Ascending aorta (tissue), 2 donors: ENCODE measurements at regions not wholly inside any gene's neighbourhood (a gene's known extent, or its start where the extent isn't known, plus 50 kb on each side); places are given as distances from the start of the nearest gene placed in this dataset.

Experiments used
- DNase-seq, 2 donors: peaks; one replicate each; pipeline ENCODE4 v3.0.0-alpha.2; 2019; ENCODE audit warnings: low spot score in 2 of 2
- H3K27ac ChIP-seq, 2 donors: fragments of 200-600 bp; sonication (generic); one replicate each; pipeline ENCODE4 v1.5.1; 2016 to 2017; ENCODE audit warnings: mild to moderate bottlenecking in 1 of 2
- H3K27me3 ChIP-seq: fragments of 200-600 bp; sonication (generic); one replicate; pipeline ENCODE4 v1.5.1; 2017
- H3K36me3 ChIP-seq, 2 donors: fragments of 200-600 bp; sonication (generic); one replicate each; pipeline ENCODE4 v1.5.1; 2016
- H3K4me1 ChIP-seq, 2 donors: fragments of 200-600 bp; sonication (generic); one replicate each; pipeline ENCODE4 v1.5.1; 2016 to 2017; ENCODE audit warnings: mild to moderate bottlenecking in 1 of 2
- H3K4me3 ChIP-seq, 2 donors: fragments of 200-600 bp; sonication (generic); one replicate each; pipeline ENCODE4 v1.5.1; 2016 to 2017; ENCODE audit warnings: mild to moderate bottlenecking in 1 of 2
- H3K9me3 ChIP-seq, 2 donors: fragments of 200-600 bp; sonication (generic); one replicate each; pipeline ENCODE4 v1.5.1; 2016
- intact Hi-C: fragments of 100-400 bp; cut with DNase I; formaldehyde crosslinking; loops from one replicate; pipeline ENCODE4 v1.15.1; 2023
- TF ChIP-seq, protein P1 (sequence below), 3 experiments: fragments of 200-600 bp in 2 of 3; fragments of 450-650 bp in 1 of 3; sonication (generic) in 2 of 3; IDR thresholded peaks; one replicate each; pipeline ENCODE4 v1.5.1; 2016 to 2019; ENCODE audit warnings: antibody characterized with exemption in 3 of 3, mild to moderate bottlenecking in 1 of 3, moderate library complexity in 1 of 3

DNA sequence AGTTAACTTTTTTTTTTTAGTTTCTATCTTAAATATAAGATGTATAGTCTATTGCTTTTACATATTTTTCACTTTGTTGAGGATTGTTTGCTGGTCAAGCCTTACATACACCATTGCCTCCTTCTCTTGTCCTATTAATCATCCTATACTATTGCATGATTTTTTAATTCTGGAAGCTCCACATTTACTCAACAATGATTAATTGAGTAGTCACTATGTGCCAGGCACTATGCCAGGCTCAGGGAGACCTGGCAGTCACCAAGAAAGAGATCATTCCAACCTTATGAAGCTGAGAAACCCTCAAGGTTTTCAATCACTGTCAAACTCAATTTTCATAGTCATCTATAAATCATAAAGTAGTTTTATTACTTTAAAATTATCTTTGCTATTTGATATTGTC lies 626.2 kb downstream of the IGSF11 start:
- TF ChIP-seq, protein P1, sequence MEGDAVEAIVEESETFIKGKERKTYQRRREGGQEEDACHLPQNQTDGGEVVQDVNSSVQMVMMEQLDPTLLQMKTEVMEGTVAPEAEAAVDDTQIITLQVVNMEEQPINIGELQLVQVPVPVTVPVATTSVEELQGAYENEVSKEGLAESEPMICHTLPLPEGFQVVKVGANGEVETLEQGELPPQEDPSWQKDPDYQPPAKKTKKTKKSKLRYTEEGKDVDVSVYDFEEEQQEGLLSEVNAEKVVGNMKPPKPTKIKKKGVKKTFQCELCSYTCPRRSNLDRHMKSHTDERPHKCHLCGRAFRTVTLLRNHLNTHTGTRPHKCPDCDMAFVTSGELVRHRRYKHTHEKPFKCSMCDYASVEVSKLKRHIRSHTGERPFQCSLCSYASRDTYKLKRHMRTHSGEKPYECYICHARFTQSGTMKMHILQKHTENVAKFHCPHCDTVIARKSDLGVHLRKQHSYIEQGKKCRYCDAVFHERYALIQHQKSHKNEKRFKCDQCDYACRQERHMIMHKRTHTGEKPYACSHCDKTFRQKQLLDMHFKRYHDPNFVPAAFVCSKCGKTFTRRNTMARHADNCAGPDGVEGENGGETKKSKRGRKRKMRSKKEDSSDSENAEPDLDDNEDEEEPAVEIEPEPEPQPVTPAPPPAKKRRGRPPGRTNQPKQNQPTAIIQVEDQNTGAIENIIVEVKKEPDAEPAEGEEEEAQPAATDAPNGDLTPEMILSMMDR (IDR thresholded peaks at IDR 0.05) = no peak
- H3K36me3 ChIP-seq = no peaks in the 10 kb centered on the region
- H3K4me1 ChIP-seq = no peaks in the 10 kb centered on the region
- H3K27ac ChIP-seq = no peak overlapping the region
- intact Hi-C loops = no loop called here
- no peak for DNase-seq
- H3K4me3 ChIP-seq = no peak overlapping the region
- H3K27me3 ChIP-seq = no peaks in the 10 kb centered on the region
- H3K9me3 ChIP-seq = no peaks in the 10 kb centered on the region

DNA sequence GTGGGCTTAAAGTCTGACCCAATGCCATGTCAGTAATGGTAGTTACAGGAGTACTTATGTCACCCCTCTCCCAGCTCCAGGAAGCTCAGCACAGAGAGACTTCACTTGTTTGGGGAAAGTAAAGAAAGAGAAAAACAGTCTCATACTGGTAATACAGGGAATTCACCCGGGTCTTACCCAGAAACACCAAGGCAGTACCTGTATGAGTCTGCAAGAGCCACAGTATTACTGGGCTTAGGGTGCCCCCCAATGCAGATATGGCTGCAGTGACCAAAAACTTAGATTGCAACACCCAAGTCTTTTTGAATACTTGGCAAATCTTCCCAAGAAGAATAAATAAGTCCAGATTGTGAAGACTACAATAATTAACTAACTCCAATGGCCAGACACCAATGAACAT lies 622.1 kb downstream of the IGSF11 start:
- Histone ChIP-seq H3K27ac (no peak overlapping the region), H3K4me1 (no peaks in the 10 kb centered on the region), H3K9me3 (no peaks in the 10 kb centered on the region), H3K4me3 (no peak overlapping the region), H3K36me3 (no peaks in the 10 kb centered on the region), H3K27me3 (no peaks in the 10 kb centered on the region)
- intact Hi-C loops = no loop called here
- TF ChIP-seq, protein P1 (IDR thresholded peaks at IDR 0.05) = no peak
- DNase-seq = no peak

DNA sequence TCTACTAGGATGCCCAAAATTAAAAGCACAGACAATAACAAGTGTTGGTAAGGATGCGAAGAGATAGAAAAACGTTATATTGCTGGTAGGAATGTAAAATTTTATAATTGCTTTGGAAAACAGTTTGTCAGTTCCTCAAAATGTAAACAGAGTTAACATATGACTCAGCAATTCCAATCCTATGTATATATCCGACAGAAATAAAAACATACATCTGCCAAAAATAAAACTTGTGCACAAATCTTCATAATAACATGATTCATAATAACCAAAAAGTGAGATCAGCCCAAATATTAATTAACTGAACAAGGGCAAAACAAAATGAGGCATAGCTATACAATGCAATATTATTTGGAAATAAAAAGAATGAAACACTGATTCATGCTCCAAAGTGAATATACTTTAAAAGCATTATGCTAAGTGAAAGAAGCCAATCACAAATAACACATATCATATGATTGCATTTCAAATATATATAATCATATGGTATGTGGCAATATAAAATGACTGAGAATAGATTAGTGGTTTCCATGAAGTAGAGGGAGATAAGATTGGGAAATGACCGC lies 609.3 kb downstream of the IGSF11 start:
- intact Hi-C loops = no loop called here

DNA sequence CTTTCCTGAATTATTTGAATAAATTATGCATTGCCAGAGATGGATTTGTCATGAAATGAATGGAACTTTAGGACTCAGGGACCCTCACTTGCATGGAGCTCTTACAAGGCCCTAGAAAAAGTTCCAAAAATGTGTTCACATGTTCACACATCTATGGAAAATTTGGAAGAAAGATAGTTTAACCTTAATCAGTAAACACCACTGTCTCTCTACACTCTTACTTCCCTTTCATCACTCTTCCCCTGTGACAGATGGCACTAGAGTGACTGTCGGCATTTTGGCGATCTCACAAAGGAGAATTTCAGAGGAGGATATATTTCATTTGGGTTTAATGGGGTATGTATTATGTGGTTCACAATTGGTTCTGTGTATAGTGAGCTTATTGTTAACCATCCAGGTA lies 600.8 kb downstream of the IGSF11 start:
- Histone ChIP-seq H3K4me3 (no peak overlapping the region), H3K36me3 (no peaks in the 10 kb centered on the region), H3K27me3 (no peaks in the 10 kb centered on the region), H3K27ac (no peak overlapping the region), H3K9me3 (no peaks in the 10 kb centered on the region), H3K4me1 (no peaks in the 10 kb centered on the region)
- intact Hi-C loops = no loop called here
- TF ChIP-seq, protein P1 (IDR thresholded peaks at IDR 0.05) = no peak
- no peak for DNase-seq

More for the DNA sequence above, 609.3 kb downstream of the IGSF11 start:
- no peaks in the 10 kb centered on the region for H3K9me3 ChIP-seq
- no peak for DNase-seq
- H3K27me3 ChIP-seq = no peaks in the 10 kb centered on the region
- no peaks in the 10 kb centered on the region for H3K4me1 ChIP-seq
- TF ChIP-seq, protein P1 (IDR thresholded peaks at IDR 0.05) = no peak
- no peak overlapping the region for H3K27ac ChIP-seq
- no peaks in the 10 kb centered on the region for H3K36me3 ChIP-seq
- H3K4me3 ChIP-seq = no peak overlapping the region

DNA sequence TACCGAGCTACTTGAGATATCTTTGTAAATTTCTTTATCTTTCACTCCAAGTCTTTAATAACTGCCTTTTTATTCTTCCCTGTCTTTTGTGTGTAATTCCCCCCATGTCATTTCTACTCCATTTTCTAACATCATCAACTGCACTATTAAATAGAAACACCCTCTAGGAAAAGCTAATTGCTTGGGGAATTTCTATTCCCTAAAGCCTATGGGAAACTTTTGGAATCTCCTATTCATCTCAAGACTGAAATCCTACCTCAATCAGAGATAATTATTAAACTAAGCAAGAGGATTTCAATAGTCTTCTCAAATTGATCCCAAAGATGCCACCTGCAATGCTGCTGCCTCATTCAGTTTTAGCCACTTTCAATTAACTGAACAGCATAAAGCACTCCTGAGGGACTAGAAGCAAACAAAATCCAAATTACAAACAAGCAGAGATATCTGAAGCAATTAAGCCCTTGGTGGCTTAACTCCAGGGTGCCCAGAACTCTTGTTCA lies 598.7 kb downstream of the IGSF11 start:
- DNase-seq = no peak
- Histone ChIP-seq H3K4me3 (no peak overlapping the region), H3K27me3 (no peaks in the 10 kb centered on the region), H3K9me3 (no peaks in the 10 kb centered on the region), H3K27ac (no peak overlapping the region), H3K4me1 (no peaks in the 10 kb centered on the region), H3K36me3 (no peaks in the 10 kb centered on the region)
- intact Hi-C loops = no loop called here
- TF ChIP-seq, protein P1 (IDR thresholded peaks at IDR 0.05) = no peak
